Activated CD8-positive, alpha-beta T cell treated with anti-CD3 and anti-CD28 coated beads for 36 hours (primary cell): ENCODE measurements at regions not wholly inside any gene's neighbourhood (a gene's known extent, or its start where the extent isn't known, plus 50 kb on each side); places are given as distances from the start of the nearest gene placed in this dataset.
"Not testable (repeated sequence)": the region's sequence is repeated elsewhere in the genome, so short reads cannot be mapped to it uniquely, and the experiment has no call there.

Source experiments
- ATAC-seq: fragments of 200-7000 bp; cut with Tn5 transposase; one replicate; pipeline ENCODE4 v1.10.0; 2021; ENCODE audit warnings: mild to moderate bottlenecking, moderate library complexity
- CTCF ChIA-PET: fragments of 350-600 bp; sonication (Branson Sonifier 250); formaldehyde crosslinking; loops from one replicate; lab custom pipeline; 2021; ENCODE audit warnings: antibody characterized with exemption; lab: Charles Lee
- POLR2A ChIA-PET: fragments of 350-600 bp; sonication (Branson Sonifier 250); formaldehyde crosslinking; loops from one replicate; lab custom pipeline; 2021; ENCODE audit warnings: antibody characterized with exemption; lab: Charles Lee
- DNase-seq: peaks from one replicate; pipeline ENCODE4 v3.0.0-alpha.2; 2020
- H3K27ac Mint-ChIP-seq: one replicate; pipeline ENCODE4 v1.8.0; 2021; ENCODE audit warnings: mild to moderate bottlenecking, mixed read lengths
- H3K27me3 Mint-ChIP-seq: one replicate; pipeline ENCODE4 v1.8.0; 2021; ENCODE audit warnings: mixed read lengths
- H3K36me3 Mint-ChIP-seq: one replicate; pipeline ENCODE4 v1.8.0; 2021; ENCODE audit warnings: low read depth, mixed read lengths
- H3K4me1 Mint-ChIP-seq: one replicate; pipeline ENCODE4 v1.8.0; 2021; ENCODE audit warnings: low read depth, mixed read lengths
- H3K4me3 Mint-ChIP-seq: one replicate; pipeline ENCODE4 v1.8.0; 2021; ENCODE audit warnings: mild to moderate bottlenecking, moderate library complexity, mixed read lengths
- H3K9me3 Mint-ChIP-seq: one replicate; pipeline ENCODE4 v1.8.0; 2021; ENCODE audit warnings: mixed read lengths
- CTCF ChIP-seq: fragments of 200-600 bp; IDR thresholded peaks from one replicate; pipeline ENCODE4 v1.8.0; 2022; ENCODE audit warnings: antibody characterized with exemption, mild to moderate bottlenecking
- intact Hi-C: fragments of 100-400 bp; cut with micrococcal nuclease; formaldehyde crosslinking; loops from one replicate; pipeline ENCODE4 v1.10.0; 2022

GRCh38 chr4:28832444-28832843 is 1887.7 kb upstream of the PCDH7 start:
- intact Hi-C loops = no loop called here
- no peaks in the 10 kb centered on the region for H3K27me3 Mint-ChIP-seq
- ChIA-PET CTCF (no interaction called here), POLR2A (no interaction called here)
- H3K9me3 Mint-ChIP-seq = peaks cover 4% of the 10 kb centered on the region
- no peak for TF ChIP-seq CTCF
- H3K4me1 Mint-ChIP-seq = no peaks in the 10 kb centered on the region
- H3K4me3 Mint-ChIP-seq = no peak overlapping the region
- ATAC-seq (no peak), DNase-seq (no peak)
- no peaks in the 10 kb centered on the region for H3K36me3 Mint-ChIP-seq
- H3K27ac Mint-ChIP-seq = no peak overlapping the region

DNA sequence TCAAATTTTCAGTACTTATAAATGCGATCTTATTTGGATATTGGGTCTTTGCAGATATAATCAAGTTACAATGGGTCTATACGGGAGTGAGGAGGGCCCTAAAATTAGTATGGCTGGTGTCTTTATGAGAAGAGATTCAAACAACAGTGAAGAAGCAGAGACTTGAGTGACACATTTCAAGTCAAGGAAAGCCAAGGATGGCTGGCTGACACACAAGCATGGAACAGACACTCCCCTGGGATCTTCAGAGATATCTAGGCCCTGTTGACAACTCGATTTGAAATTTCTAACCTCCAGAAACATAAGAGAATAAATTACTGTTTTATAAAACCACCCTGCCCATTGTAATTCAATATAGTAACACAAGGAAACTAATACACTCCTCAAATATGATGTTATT is 1886.0 kb upstream of the PCDH7 start:
- intact Hi-C loops = no loop called here
- no peak overlapping the region for H3K27ac Mint-ChIP-seq
- no peak for DNase-seq
- peaks cover 2% of the 10 kb centered on the region for H3K9me3 Mint-ChIP-seq
- H3K27me3 Mint-ChIP-seq = no peaks in the 10 kb centered on the region
- TF ChIP-seq CTCF = no peak
- no peaks in the 10 kb centered on the region for H3K4me1 Mint-ChIP-seq
- no peak for ATAC-seq
- ChIA-PET CTCF (no interaction called here), POLR2A (no interaction called here)
- no peaks in the 10 kb centered on the region for H3K36me3 Mint-ChIP-seq
- H3K4me3 Mint-ChIP-seq = no peak overlapping the region

DNA sequence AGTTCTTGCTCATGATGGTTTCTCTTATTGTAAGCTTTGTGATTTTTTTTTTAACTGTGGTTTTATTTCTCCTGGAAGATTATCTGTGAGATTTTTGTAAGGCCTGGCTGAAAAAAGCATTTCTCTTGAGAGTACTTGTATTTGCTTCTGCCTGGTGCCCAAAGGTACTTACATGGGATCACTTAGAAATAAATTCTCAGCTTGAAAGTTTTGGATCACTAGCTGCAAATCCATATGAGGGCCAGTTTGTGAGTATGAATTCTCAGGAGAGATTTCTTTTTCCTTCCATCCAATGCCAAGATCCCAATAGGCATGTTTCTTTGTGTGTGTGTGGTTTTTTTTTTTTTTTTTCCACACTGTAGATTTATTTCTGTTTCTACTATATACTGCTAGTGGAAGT is 1884.7 kb upstream of the PCDH7 start:
- Mint-ChIP-seq H3K36me3 (no peaks in the 10 kb centered on the region), H3K9me3 (peaks cover 2% of the 10 kb centered on the region), H3K4me3 (no peak overlapping the region), H3K27ac (no peak overlapping the region), H3K4me1 (no peaks in the 10 kb centered on the region), H3K27me3 (no peaks in the 10 kb centered on the region)
- POLR2A ChIA-PET = no interaction called here
- ATAC-seq = no peak
- DNase-seq = no peak
- TF ChIP-seq CTCF = no peak
- intact Hi-C loops = no loop called here
- CTCF ChIA-PET = no interaction called here

- intact Hi-C loops = no loop called here
- no peaks in the 10 kb centered on the region for H3K36me3 Mint-ChIP-seq
- H3K27ac Mint-ChIP-seq = no peak overlapping the region
- no peaks in the 10 kb centered on the region for H3K27me3 Mint-ChIP-seq
- ATAC-seq (no peak), DNase-seq (no peak)
- POLR2A ChIA-PET = no interaction called here
- no peak overlapping the region for H3K4me3 Mint-ChIP-seq
- H3K4me1 Mint-ChIP-seq = no peaks in the 10 kb centered on the region
- CTCF ChIA-PET = no interaction called here
- no peak for TF ChIP-seq CTCF
- H3K9me3 Mint-ChIP-seq = peaks cover 3% of the 10 kb centered on the region
These were observed 1877.9 kb upstream of the PCDH7 start for GRCh38 chr4:28842271-28842670.

DNA sequence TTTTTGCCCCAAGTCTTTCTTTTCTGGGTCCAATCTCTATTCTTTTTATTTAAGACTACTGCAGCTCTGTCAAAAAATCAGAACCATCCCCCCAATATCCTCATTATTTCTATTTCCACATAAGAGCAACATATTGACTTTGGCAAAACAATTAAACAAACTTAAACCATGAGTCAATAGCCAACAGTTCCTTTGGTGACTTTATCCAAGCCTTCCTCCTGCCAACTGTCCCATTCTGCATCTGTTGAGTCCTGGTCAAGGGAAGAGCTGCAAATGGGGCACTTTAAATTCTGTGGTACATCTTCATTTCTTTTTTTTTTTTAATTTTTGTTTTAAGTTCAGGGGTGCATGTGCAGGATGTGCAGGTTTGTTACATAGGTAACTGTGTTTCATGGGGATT is 1875.0 kb upstream of the PCDH7 start:
- H3K4me3 Mint-ChIP-seq = no peak overlapping the region
- CTCF ChIA-PET = no interaction called here
- no peaks in the 10 kb centered on the region for H3K27me3 Mint-ChIP-seq
- no peak for TF ChIP-seq CTCF
- H3K4me1 Mint-ChIP-seq = no peaks in the 10 kb centered on the region
- POLR2A ChIA-PET = no interaction called here
- no peaks in the 10 kb centered on the region for H3K36me3 Mint-ChIP-seq
- intact Hi-C loops = no loop called here
- H3K9me3 Mint-ChIP-seq = peaks cover 10% of the 10 kb centered on the region
- H3K27ac Mint-ChIP-seq = no peak overlapping the region
- ATAC-seq = no peak
- no peak for DNase-seq

GRCh38 chr4:28857028-28857427 is 1863.1 kb upstream of the PCDH7 start:
- POLR2A ChIA-PET, H3K27me3 Mint-ChIP-seq: not testable (repeated sequence)

More at GRCh38 chr4:28857028-28857427, 1863.1 kb upstream of the PCDH7 start:
- H3K9me3 Mint-ChIP-seq = peaks cover 18% of the 10 kb centered on the region
- CTCF ChIA-PET, DNase-seq, H3K27ac Mint-ChIP-seq, H3K4me3 Mint-ChIP-seq, ATAC-seq, H3K36me3 Mint-ChIP-seq, H3K4me1 Mint-ChIP-seq, intact Hi-C loops: not testable (repeated sequence)
